ENCODE measurements at regions not wholly inside any gene's neighbourhood (a gene's known extent, or its start where the extent isn't known, plus 50 kb on each side); places are given as distances from the start of the nearest gene placed in this dataset.

DNA sequence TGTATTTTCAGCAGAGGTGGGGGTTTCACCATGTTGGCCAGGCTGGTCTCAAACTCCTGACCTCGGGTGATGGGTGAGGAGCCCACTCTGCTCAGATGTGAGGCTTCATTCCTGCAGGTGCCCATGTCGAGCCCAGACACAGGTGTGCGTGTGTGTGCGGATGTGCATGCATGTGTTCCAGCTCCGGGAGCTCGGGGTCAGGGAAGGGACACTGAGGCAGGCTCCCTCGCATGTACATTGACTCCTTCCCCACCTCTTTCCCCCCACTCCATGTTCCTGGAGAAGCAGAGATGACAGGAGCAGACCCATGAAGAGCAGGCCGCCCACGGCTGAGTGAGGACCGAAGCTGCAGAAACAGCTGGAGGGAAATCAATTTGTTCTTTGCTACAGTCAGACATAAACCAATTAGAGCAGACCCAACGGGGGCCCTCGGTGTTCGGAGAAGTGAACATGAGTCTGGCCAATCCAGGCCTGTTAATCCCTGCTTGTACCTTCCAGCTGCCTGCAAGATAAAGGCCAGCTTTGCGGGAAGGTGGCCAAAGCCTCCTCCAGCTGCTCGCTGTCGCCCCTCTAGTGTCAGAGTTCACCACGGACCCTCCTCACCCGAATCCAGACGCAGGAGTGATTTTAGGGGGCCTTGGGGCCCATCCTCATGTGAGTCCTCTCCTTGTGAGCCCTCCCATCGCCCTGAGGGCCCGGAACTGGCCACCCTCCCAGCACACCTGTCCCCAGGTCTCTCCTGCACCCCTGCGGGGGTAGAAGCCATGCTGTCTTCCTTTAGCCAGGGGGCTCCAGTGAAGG is 321.0 kb upstream of the RTL1 start:
- intact Hi-C loops (cut with micrococcal nuclease): no loop called here
- no peak for ATAC-seq
- DNase-seq: peak; percentile 21

DNA sequence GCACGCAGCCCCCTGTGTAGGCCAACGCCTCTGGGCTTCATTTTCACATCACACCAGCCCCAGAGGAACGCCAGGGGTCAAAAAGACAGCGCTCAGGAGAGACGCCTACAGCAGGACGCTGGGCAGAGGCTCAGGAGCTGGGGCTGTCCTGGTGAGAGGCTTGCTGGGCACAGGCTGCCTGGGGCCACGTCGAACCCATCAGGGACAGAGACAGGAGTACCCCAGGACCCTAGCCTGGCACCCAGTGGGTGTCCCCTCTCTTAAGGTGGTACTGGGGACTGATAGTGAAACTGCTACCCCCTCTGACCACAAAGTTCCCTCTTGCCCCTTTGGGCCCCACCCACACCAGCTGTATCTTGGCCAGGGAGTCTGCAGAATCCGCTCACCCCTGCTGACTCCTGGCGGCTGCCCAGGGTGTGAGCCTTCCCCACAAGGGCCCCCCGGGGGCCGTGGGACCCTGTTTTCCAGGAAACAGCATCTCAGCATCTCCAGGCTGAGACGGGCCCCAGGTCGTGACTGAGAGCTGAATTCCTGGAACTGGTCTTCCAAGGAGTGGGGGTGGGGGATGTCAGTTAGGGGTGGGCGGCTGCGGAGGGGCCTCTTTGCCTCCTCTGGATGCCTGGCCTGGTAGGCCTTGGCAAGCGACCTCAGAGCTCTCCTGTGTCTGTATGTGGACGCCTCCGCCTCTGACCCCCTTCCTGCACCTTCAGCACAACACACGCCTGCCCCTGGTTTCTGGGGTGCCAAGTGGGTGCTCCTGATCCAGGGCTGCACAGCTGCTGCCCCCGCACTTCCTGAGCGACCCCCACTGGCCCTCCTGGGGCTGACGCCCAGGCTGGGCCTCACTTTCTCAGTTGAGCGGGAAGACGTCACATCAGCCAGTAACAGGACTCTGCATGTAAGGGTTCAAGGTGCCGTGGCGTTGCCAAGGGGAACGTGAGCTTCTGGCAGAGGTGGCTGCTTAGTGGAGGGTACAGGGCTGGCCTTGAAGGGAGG is 321.9 kb upstream of the RTL1 start:
- ATAC-seq: no peak
- no peak for DNase-seq
- intact Hi-C loops (cut with micrococcal nuclease): no loop called here

DNA sequence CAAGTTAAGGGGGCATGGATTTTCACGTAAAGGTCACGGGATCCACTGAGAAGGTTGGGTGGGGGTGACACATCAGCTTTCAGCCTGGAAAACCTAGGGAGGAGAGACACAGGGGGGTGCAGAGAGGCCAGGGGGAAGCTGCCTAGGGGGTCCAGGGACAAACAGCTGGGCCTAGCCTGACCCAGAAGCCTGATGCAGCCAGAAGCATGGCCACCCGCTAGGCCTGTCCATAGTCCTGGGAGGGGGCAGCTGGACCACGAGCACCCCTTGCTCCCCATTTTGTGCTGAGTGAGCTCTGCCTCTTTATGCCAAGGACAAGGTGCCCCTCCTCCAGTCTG is 322.7 kb upstream of the RTL1 start:
- intact Hi-C loops (cut with micrococcal nuclease): no loop called here
- DNase-seq: no peak

DNA sequence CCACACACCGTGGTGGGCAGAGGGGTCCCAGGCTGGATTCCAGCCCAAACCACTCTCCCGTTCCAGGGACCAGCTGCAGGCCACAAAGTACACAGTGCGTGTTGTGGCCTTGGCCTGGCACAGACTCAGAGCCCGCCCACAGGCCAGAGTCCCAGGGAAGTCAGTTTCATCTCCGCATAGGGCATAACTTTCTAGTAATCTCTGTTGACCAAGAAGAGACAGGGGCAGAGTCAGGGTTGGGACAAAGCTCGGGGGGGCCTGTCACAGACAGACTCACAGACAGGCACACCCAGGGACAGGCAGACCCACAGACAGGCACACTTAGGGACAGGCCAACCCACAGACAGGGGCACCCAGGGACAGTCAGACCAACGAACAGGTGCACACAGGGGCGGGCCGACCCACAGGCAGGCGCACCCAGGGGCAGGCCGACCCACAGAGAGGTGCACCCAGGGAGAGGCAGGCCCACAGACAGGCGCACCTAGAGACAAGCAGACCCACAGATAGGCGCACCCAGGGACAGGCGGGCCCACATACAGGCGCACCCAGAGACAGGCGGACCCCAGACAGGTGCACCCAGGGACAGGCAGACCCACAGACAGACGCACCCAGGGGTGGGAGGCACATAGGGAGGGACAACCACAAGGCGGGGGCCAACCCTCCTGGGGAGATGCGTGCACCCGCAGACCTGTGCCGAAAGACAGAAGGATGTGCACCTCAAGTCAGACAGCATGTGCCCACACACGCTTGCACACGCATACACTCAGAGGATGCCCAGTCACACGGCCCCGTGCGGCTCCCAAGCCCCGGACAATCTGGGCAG is 323.3 kb upstream of the RTL1 start:
- DNase-seq (no peak), ATAC-seq (no peak)
- intact Hi-C loops (cut with micrococcal nuclease): no loop called here

More for the DNA sequence above, 322.7 kb upstream of the RTL1 start:
- no peak for ATAC-seq

DNA sequence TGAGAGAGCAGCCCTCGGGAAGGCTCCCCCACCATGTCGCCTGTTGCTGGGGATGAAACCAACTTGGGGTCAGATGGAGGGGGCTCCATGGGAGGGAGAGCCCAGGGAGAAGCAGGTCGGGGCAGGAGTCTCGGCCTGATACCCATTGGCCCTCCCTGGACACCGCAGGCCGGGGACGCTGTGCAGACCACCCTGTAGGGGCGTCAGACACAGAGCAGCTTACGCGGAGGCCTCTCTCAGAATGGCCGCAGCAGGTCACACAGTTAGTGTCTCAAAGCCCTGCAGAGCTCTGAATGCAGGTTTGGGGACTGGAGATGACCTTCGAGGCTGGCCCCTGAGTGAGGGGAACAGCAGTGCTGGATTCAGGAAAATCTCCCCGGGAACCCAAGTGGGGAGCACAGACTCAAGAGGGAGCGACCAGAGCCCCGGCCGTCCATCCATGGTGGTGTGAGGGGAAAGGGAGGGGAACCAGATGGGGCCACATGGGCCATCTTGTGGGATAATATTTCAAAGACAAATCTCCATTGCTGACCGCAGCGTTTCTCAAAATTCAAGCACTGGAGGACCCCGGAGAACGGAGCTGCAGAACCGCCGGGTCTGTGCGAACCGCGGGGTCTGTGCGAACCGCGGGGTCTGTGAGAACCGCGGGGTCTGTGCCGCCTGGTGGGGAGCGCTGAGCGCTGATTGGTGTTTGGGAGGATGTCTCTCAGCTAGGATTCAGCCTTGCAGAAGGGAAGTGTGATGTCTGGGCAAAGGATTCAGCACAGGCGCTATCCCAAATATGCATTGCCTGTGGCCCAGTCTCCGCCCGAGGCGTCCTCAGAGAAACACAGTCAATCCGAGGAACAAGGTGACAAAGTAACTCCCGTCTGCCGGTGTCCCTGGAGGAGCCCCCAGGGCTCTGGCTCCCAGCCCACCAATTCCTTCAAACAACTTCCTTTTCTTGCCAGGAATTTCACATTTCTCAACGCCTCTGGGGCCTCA is 324.4 kb upstream of the RTL1 start:
- DNase-seq: no peak

DNA sequence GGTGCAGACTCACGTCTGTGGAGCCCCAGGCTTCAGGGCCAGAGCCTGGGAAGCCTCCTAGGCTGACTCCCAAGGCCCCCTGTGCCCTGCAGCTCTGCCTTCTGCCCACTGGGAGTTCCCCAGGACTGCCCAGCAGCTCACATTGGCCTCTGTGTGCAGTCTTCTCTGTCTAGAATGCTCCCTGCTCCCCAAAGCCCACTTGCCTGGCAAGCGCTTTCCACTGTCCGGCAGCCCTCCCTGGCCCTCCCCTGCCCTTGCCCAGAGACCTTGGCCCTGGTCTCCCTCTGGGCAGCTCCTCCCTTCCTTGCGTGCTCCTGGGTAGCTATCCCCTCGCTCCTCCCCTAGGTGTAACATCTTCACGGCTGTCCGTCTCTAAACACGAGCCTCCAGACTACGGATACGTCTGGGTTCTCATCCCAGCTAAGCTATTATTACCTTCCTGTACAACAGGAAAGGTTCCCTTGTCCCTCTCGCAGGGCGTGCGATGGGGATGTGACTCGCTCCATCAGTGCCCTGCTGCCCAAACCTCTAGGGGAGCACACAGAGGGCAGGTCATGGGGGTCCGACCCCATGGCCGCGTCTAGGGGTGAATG is 325.5 kb upstream of the RTL1 start:
- no peak for ATAC-seq
- intact Hi-C loops (cut with micrococcal nuclease): no loop called here
- DNase-seq: no peak

More for the DNA sequence above, 324.4 kb upstream of the RTL1 start:
- intact Hi-C loops (cut with micrococcal nuclease): no loop called here
- no peak for ATAC-seq

DNA sequence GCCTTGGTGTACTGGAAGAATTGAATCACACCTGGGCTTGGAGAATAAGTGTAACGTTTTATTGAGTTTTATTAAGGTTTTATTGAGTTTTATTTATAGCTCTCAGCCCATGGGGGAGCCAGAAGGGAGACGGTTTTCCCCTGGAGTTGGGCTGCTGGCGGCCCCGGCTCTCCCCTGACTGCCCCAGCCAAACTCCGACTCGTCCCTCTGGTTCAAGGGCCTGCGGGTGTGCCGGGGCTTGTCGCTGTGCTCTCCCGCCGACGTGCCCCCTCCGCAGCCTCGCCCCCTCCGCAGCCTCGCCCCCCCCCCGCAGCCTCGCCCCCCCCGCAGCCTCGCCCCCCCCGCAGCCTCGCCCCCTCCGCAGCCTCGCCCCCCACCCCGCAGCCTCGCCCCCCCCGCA is 326.1 kb upstream of the RTL1 start:
- intact Hi-C loops (cut with micrococcal nuclease): no loop called here
- DNase-seq (no peak), ATAC-seq (no peak)

DNA sequence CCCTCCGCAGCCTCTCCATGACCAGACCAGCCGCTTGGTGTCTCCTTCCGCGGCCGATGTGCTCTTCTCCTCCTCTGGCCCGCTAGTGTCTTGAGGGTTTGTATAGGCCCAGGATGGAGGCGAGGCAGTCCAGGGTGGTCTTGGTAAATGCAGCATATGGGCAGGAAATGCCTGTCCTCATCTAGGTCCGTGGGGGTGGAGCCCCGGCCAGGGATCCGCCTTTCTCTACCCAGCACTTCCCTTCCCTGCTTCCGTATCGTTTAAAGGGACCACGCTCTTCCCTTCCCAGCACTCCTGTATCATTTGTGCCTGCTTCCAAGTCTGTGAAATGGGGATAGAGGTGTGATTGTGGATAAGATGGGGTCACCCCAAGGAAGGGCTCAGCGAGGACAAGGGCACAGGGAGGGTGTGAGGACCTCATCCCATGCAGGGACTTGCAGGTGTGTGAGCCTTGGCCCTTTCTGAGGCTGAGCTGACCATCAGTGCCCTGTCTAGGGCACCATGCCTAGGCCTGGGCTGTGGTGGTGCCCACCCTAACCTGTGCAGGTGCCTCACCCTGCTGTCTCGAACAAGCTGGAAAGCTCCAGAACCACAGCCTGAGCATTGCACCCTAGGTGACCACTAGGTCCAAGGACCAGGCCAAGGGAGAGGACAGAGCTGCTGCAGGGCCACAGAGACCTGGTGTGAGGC is 326.8 kb upstream of the RTL1 start:
- intact Hi-C loops (cut with micrococcal nuclease): no loop called here
- no peak for ATAC-seq
- DNase-seq: no peak

DNA sequence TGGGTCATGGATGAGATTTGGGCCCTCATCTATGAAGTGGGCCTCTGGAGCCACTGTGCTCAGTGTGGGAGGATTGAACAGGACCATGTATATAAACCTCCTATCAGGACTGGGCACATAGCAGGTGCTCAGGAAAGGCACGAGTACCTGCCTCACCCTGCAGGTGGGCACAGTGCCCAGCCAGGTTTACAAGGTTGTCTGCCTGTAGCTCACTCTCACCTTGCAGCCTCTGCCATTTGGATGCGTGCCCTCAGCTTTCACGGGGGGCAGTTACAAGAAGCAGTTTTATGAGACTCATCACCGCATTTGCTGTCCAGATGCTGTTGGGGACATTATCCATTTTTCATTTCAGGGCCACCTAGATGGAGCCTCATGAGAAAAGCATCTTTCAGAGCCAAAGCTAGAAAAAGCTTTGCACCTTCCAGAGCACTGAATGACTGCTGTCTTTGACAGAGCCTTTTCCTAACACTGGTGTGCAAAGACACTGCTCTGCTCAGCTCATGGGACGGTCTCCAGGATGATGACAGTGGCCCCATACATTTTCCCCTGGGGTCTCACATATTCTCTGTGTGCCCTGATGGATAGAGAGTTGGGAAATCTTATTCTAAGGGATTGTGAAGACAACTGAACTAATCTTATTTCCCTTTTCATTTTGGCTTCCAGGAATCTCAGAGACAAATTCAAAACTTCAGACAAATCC is 327.5 kb upstream of the RTL1 start:
- ATAC-seq (no peak), DNase-seq (no peak)
- intact Hi-C loops (cut with micrococcal nuclease): no loop called here

DNA sequence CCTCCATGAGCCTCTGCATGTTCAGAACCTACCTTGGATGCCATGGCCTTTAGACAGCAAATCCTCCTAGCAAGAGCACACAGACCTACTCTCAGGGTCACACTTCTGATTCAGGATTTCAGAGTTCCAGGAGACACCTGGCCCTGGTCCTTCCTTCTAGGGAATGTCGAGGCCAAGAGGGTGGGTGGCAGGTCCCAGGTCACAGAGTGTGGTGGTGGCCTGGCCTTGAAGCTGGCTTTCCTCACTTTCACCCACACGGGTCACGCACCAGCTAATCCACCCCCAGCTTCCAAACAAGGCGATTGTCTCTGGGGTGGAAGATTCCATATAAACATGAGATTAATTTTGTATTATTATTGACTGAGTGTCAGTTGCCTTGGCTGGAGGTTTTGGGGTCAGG is 328.3 kb upstream of the RTL1 start:
- no peak for ATAC-seq
- DNase-seq: no peak
- intact Hi-C loops (cut with micrococcal nuclease): no loop called here

DNA sequence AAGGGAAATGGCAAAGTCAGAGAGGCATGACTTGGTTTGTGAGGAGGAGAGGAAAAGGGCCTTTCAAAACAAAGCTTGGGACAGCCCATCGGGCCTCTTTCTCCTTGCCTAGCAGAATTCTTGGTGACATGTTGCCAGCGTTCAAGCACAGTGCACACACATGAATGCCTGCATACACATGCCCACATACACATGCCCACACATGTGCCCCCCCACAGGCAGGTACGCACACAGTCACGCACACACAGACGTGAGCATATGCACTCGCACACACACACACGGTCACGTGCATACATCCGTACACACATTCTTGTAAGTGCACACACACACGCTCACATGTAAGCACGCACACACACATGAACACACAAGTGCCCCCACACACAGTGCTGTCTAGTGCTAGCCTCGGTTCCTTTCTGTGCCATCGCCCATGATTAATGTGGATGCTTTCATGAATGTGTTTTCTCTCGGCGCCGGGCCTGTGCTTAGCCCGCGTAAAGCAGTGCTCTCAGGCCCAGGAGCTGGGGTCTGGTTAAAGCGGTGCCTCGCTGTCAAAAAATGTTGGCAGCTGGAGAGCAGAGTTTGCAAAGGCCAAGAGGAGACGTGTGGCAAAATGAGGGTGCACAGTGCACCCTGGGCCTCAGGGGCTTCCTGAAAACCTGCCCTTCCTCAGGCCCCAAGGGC is 328.8 kb upstream of the DIO3 start:
- ATAC-seq (no peak), DNase-seq (no peak)
- intact Hi-C loops (cut with micrococcal nuclease): no loop called here

DNA sequence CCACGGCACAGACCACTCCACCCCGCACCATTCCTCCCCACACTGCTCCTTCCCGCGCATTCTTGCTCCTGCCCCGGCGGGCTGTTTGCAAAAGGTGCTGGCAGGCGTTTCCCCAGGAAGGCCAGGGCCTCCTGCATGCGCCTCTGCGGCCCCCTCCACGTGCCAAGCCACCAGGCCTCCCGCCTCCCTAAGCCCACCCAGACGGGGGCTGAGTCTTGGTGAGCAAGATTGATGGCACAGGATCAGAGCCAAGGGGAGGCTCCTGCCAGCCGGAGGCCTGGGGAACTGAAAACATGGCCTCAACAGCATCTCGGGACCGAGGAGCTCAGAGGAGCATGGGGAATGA is 328.3 kb upstream of the DIO3 start:
- ATAC-seq (no peak), DNase-seq (no peak)
- intact Hi-C loops (cut with micrococcal nuclease): no loop called here

DNA sequence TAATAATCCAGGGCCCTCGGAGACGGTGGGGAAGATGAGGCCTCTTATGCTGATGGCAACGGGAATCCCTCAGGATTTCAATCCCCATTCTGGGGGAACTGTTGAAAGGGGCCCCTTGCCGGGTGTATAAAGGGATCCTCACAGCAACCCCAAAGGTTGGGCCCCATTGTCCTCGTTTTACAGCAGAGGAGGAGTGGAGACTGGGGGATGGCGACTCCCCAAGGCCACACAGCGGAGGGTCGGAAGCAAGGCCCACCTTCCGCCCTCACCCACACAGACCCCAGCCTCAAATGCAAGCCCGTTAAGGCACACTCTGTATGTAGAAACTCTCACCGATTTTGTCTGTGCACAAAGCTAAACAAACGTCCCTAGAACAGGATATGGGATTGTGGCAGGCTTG is 327.9 kb upstream of the DIO3 start:
- DNase-seq (no peak), ATAC-seq (no peak)
- intact Hi-C loops (cut with micrococcal nuclease): no loop called here

DNA sequence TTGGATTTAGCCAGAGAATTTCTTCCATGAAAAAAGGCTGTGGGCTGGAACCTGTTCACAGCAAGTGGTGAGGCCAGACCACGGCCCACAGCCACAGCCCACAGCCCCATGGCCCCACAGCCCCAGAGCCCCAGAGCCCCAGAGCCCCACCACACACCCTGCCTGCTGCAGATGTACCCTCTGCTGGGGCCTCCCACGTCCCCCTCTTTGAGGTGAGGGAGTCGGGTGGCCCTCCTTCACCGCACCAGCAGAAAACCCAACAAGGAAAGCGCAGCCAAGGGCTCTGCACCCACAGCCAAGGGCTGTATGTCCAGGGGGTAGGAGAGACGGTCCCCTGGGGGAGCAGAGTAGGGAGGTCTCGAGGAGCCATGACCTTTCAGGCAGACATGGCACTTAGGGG is 327.5 kb upstream of the DIO3 start:
- no peak for DNase-seq
- intact Hi-C loops (cut with micrococcal nuclease): no loop called here
- ATAC-seq: no peak

DNA sequence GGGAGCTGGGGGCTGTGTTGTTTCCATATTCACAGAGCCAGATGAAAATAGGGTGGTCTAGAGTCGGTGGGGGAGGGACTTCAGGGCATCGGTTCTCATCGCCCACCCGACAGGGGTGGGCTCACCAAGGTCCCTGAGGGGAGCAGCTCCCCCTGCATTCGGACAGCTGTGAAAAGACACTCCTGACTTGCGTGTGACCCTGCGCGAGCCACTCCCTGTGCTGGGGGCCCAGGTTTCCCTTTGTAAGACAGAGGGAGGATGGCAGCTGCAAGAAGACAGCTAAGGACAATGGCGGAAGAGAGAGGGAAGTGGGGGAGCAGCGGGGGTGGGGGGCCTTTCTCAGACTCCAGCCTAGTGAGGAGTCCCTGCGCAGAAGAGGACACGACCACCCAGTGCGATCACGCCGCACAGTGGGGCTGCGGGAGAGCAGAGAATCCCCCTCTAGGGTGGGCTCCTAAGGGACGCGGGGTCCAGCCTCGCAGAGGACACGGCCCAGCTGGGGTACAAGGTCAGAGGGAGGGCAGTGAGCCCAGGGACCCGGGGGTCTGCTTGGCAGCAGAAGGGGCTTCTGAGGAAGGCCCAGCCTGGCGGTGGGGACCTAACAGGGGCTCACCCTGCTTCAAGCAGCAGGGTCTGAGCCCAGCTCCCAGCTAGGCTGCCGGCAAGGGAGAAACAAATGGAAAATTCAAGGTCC is 326.9 kb upstream of the DIO3 start:
- ATAC-seq (no peak), DNase-seq (no peak)
- intact Hi-C loops (cut with micrococcal nuclease): no loop called here

DNA sequence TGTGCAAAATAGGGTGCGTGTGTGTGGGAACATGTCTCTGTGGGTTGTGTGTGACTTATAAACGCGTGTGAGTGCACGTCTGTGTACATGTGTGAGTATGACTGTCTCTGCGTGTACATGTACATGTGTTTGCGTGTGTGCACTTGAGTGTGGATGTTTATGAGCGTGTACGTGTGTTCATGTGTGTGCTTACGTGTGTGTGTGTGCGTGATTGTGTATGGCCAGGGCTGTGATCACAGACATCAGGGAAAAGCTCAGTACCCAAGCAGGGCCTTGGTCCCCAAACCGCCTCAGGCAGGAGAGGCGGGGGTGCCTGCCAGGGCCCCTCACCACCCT is 326.3 kb upstream of the DIO3 start:
- intact Hi-C loops (cut with micrococcal nuclease): no loop called here
- DNase-seq: no peak
- ATAC-seq: no peak
